Epithelial cell of esophagus (primary cell): ENCODE measurements at regions not wholly inside any gene's neighbourhood (a gene's known extent, or its start where the extent isn't known, plus 50 kb on each side); places are given as distances from the start of the nearest gene placed in this dataset.
A peak's percentile ranks its signal among the peaks of the same experiment; 100 is the strongest.
"Not testable (repeated sequence)": the region's sequence is repeated elsewhere in the genome, so short reads cannot be mapped to it uniquely, and the experiment has no call there.

Source experiments
- DNase-seq: peaks from one replicate; pipeline ENCODE4 v3.0.0; 2010; ENCODE audit warnings: low read depth
- H3K4me3 ChIP-seq: 2 replicates; pipeline ENCODE4 v1.5.1; 2011; ENCODE audit warnings: mild to moderate bottlenecking, low read length, control low read depth
- CTCF ChIP-seq: IDR thresholded peaks from 2 replicates; pipeline ENCODE4 v1.5.1; 2011; ENCODE audit warnings: low read depth, mild to moderate bottlenecking, low read length, control low read depth, inconsistent platforms; ENCODE audit not compliant: insufficient read depth; ENCODE audit errors: missing control alignments

GRCh38 chr3:191982481-191982880 lies 521.5 kb downstream of the PYDC2 start:
- DNase-seq: peak; percentile 8
- TF ChIP-seq CTCF: no peak
- H3K4me3 ChIP-seq: no peak overlapping the region

- no peak overlapping the region for H3K4me3 ChIP-seq
- TF ChIP-seq CTCF: no peak
- peak; percentile 30 for DNase-seq
Measured at GRCh38 chr3:191985691-191986090, 524.7 kb downstream of the PYDC2 start.

- no peak for TF ChIP-seq CTCF
- no peak for DNase-seq
- H3K4me3 ChIP-seq: no peak overlapping the region
Measured at GRCh38 chr3:191987831-191988350, 526.9 kb downstream of the PYDC2 start.

- H3K4me3 ChIP-seq: not testable (repeated sequence)
Measured at GRCh38 chr3:191993952-191994351, 533.0 kb downstream of the PYDC2 start.

DNA sequence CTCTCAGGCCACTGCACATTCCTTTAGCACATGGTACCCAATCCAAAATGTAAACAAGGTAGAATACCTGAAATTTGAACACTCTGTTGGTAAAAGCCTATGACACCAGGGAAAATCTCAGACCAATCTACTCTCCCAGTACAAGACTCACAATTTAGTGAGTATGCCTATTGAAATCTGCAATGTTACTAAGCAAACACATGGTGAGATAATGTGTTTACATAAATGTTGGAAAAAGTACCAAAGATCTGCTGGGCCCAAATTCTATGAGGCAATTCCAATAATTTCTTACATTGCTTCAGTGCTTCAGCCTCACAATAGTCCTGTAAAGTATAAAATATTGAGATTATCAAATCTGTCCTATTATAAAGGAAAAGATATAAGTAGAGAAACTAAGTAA lies 536.1 kb downstream of the PYDC2 start:
- no peak for TF ChIP-seq CTCF
- H3K4me3 ChIP-seq: no peak overlapping the region
- no peak for DNase-seq

More at GRCh38 chr3:191993952-191994351, 533.0 kb downstream of the PYDC2 start:
- DNase-seq: not testable (repeated sequence)

GRCh38 chr3:191997579-191998268 lies 536.8 kb downstream of the PYDC2 start:
- no peak for DNase-seq
- TF ChIP-seq CTCF: no peak
- no peak overlapping the region for H3K4me3 ChIP-seq

- H3K4me3 ChIP-seq: no peak overlapping the region
- no peak for TF ChIP-seq CTCF
Measured at GRCh38 chr3:192001218-192001617, 540.3 kb downstream of the PYDC2 start.

More at GRCh38 chr3:192001218-192001617, 540.3 kb downstream of the PYDC2 start:
- DNase-seq: no peak
